ENCODE measurements at regions not wholly inside any gene's neighbourhood (a gene's known extent, or its start where the extent isn't known, plus 50 kb on each side); places are given as distances from the start of the nearest gene placed in this dataset.

- Mint-ChIP-seq H3K4me3 (no peak overlapping the region), H3K36me3 (ENCODE audit: low read depth) (no peaks in the 10 kb centered on the region), H3K27me3 (ENCODE audit: low read depth, poor library complexity) (no peaks in the 10 kb centered on the region), H3K9me3 (no peaks in the 10 kb centered on the region), H3K27ac (no peak overlapping the region), H3K4me1 (peaks cover 14% of the 10 kb centered on the region)
- no peak for DNase-seq
- TF ChIP-seq, protein P1, sequence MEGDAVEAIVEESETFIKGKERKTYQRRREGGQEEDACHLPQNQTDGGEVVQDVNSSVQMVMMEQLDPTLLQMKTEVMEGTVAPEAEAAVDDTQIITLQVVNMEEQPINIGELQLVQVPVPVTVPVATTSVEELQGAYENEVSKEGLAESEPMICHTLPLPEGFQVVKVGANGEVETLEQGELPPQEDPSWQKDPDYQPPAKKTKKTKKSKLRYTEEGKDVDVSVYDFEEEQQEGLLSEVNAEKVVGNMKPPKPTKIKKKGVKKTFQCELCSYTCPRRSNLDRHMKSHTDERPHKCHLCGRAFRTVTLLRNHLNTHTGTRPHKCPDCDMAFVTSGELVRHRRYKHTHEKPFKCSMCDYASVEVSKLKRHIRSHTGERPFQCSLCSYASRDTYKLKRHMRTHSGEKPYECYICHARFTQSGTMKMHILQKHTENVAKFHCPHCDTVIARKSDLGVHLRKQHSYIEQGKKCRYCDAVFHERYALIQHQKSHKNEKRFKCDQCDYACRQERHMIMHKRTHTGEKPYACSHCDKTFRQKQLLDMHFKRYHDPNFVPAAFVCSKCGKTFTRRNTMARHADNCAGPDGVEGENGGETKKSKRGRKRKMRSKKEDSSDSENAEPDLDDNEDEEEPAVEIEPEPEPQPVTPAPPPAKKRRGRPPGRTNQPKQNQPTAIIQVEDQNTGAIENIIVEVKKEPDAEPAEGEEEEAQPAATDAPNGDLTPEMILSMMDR (IDR thresholded peaks at IDR 0.05): no peak
Measured at GRCh38 chr4:137707626-137708025, 175.3 kb upstream of the PCDH18 start.

DNA sequence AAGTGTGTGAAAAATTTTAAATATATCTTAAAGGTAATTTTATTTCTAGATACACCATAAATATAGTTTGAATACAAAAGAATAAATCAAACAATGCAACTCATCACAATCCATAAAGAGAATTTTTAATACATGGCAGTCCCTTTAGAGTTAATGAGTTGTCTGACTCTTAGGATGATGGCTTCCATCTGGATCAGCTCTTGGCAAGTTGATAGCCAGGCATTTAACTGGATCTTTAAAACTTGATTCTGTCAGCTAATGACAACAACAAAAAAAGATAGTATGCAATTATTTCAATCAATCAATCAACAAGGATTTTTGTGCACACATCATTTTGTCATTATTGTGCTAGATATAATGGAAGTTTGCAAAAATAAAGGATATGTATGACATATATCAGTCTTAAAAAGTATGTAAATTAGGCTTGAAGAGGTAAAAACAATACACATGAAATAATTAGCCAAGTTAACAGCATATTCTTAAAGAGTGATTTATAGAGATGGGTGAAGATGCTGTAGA lies 174.9 kb upstream of the PCDH18 start:
- no peak overlapping the region for H3K4me3 Mint-ChIP-seq
- no peaks in the 10 kb centered on the region for H3K36me3 Mint-ChIP-seq (ENCODE audit: low read depth)
- TF ChIP-seq, protein P1 (IDR thresholded peaks at IDR 0.05): no peak
- no peak for DNase-seq
- peaks cover 14% of the 10 kb centered on the region for H3K4me1 Mint-ChIP-seq
- H3K9me3 Mint-ChIP-seq: no peaks in the 10 kb centered on the region
- H3K27me3 Mint-ChIP-seq (ENCODE audit: low read depth, poor library complexity): no peaks in the 10 kb centered on the region
- H3K27ac Mint-ChIP-seq: no peak overlapping the region

DNA sequence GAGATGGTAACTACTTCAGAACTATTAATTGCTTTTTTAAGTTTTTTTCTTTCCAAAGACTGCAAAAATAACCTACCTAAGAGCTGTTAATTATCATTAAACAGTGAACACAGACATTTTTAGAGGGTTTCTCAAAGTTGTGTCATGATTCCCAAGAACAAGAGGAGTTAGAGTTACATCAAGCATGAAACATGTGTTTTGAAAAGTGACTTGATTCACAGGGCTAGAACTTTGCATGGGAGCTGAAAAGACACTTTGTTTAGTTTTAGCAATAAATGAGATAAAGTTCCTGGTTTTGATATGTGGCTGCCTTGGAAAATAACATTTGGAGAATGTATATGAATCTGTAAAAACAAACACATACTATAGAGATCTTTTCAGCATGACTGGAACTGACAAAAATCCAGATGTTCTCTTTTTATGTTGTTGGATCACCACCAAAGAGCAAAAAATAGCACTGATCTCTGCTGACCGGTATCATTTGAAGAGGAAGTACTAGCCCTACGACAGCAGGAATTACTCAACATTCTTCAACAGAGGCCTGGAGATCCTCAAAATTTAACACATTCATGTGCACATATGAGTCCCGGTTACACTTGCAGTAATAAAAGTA lies 173.0 kb upstream of the PCDH18 start:
- TF ChIP-seq, protein P1 (IDR thresholded peaks at IDR 0.05): no peak
- H3K9me3 Mint-ChIP-seq: peaks cover 6% of the 10 kb centered on the region
- no peak for DNase-seq
- no peaks in the 10 kb centered on the region for H3K27me3 Mint-ChIP-seq (ENCODE audit: low read depth, poor library complexity)
- H3K27ac Mint-ChIP-seq: peak overlapping the region; percentile 37
- H3K36me3 Mint-ChIP-seq (ENCODE audit: low read depth): no peaks in the 10 kb centered on the region
- H3K4me3 Mint-ChIP-seq: no peak overlapping the region
- H3K4me1 Mint-ChIP-seq: peaks cover 14% of the 10 kb centered on the region

DNA sequence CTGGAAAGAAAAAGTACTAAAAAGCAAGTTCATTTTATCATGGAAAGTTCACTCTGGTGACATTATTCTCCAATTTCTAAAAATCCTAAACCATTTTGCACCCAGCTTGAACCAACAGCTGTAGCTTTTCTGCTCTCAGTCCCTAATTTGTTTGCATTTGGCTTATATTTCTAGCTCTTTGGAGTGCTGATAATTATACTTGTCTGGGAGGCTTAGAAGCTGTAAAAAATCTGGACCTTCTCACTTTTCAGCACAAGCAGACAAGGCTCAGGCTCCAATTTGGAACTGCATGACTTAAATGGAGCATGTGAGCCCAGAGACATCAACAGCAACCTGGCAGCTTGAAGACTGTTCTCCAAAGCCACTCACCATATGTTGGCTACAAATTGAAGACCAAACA lies 170.9 kb upstream of the PCDH18 start:
- H3K36me3 Mint-ChIP-seq (ENCODE audit: low read depth): no peaks in the 10 kb centered on the region
- H3K4me3 Mint-ChIP-seq: no peak overlapping the region
- TF ChIP-seq, protein P1 (IDR thresholded peaks at IDR 0.05): no peak

DNA sequence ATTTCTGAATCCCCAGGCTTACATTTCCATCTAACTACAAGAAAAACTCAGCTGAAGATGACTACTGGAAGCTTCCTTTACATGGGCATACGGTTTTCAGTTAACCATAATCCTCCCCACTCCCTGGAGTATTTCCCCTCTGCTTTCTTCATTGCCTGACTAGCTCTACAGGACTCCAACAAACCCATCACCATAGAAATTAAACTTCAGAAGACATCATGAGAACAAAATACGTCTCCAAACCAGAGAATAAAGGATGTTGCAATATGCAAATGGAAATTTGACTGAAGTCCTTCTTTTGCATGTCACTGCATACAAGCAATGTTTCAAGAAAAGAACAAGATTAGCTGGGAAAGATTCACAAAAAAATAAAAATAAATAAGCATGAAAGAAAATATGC lies 170.2 kb upstream of the PCDH18 start:
- Mint-ChIP-seq H3K4me1 (peaks cover 14% of the 10 kb centered on the region), H3K4me3 (no peak overlapping the region), H3K36me3 (ENCODE audit: low read depth) (no peaks in the 10 kb centered on the region), H3K27ac (no peak overlapping the region), H3K27me3 (ENCODE audit: low read depth, poor library complexity) (no peaks in the 10 kb centered on the region), H3K9me3 (peaks cover 11% of the 10 kb centered on the region)
- TF ChIP-seq, protein P1 (IDR thresholded peaks at IDR 0.05): no peak
- no peak for DNase-seq

More for the DNA sequence above, 170.9 kb upstream of the PCDH18 start:
- Mint-ChIP-seq H3K4me1 (peaks cover 14% of the 10 kb centered on the region), H3K27me3 (ENCODE audit: low read depth, poor library complexity) (no peaks in the 10 kb centered on the region), H3K9me3 (peaks cover 11% of the 10 kb centered on the region), H3K27ac (no peak overlapping the region)
- DNase-seq: no peak

DNA sequence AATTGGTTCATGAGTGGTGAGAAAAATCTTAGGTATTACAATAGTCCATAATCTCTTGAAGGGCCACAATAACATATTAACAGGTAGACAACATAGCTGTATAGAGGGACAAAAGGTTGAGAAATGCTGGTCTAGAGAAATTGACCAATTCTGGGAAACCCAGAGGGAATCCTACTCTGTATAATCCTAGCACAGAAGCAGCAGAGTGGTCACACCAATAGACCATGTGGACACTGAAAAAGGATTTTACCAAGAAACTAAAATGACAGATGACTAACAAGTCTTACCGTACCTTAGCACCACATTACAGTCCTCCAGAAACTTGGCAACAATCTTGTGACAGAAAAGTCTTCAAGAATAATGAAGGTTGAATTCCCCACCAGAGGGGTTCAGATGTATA lies 169.1 kb upstream of the PCDH18 start:
- Mint-ChIP-seq H3K36me3 (ENCODE audit: low read depth) (no peaks in the 10 kb centered on the region), H3K4me3 (no peak overlapping the region), H3K9me3 (peaks cover 11% of the 10 kb centered on the region), H3K4me1 (peaks cover 14% of the 10 kb centered on the region), H3K27ac (no peak overlapping the region), H3K27me3 (ENCODE audit: low read depth, poor library complexity) (no peaks in the 10 kb centered on the region)
- TF ChIP-seq, protein P1 (IDR thresholded peaks at IDR 0.05): no peak
- no peak for DNase-seq
